ENCODE measurements at regions not wholly inside any gene's neighbourhood (a gene's known extent, or its start where the extent isn't known, plus 50 kb on each side); places are given as distances from the start of the nearest gene placed in this dataset.

GRCh38 chr10:78594559-78595268 is 474.1 kb upstream of the ZMIZ1 start:
- TF ChIP-seq EZH2 (IDR thresholded peaks at IDR 0.05; ENCODE audit: borderline replicate concordance, low read length) (no peak), CTCF (conservative IDR thresholded peaks at IDR 0.05 in 1 of 2, IDR thresholded peaks at IDR 0.05 in 1 of 2; ENCODE audit: extremely low read depth in 1 of 2, insufficient read depth in 1 of 2, low read depth in 1 of 2, low read length in 2 of 2) (no peak)

All from mammary epithelial cell (primary cell).